ENCODE measurements at regions not wholly inside any gene's neighbourhood (a gene's known extent, or its start where the extent isn't known, plus 50 kb on each side); places are given as distances from the start of the nearest gene placed in this dataset.

DNA sequence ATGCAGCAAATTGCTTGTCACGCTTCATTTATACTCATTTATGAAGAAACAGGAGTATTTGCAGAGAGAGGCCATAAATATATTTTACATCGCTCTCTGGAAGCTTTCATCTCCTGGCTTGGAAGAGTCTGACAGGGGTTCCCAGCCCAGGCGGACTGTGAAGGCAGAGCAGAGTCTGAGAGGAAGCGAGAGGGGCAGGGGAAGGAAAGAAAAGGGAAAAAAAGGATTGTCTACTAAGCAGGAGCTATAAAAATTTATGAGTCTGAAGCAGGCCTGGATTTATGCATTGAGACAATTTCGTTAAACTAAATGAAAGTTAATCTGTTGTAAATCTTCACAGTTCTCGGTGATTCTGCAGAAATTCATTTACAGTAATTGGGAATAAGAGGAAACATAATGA lies 143.9 kb upstream of the GYPC start:
- TF ChIP-seq, protein P1, sequence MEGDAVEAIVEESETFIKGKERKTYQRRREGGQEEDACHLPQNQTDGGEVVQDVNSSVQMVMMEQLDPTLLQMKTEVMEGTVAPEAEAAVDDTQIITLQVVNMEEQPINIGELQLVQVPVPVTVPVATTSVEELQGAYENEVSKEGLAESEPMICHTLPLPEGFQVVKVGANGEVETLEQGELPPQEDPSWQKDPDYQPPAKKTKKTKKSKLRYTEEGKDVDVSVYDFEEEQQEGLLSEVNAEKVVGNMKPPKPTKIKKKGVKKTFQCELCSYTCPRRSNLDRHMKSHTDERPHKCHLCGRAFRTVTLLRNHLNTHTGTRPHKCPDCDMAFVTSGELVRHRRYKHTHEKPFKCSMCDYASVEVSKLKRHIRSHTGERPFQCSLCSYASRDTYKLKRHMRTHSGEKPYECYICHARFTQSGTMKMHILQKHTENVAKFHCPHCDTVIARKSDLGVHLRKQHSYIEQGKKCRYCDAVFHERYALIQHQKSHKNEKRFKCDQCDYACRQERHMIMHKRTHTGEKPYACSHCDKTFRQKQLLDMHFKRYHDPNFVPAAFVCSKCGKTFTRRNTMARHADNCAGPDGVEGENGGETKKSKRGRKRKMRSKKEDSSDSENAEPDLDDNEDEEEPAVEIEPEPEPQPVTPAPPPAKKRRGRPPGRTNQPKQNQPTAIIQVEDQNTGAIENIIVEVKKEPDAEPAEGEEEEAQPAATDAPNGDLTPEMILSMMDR (IDR thresholded peaks at IDR 0.05) = no peak
- no peak for DNase-seq
- Histone ChIP-seq H3K4me3 (no peak overlapping the region), H3K27ac (no peak overlapping the region), H3K9me3 (no peaks in the 10 kb centered on the region), H3K4me1 (no peaks in the 10 kb centered on the region), H3K36me3 (no peaks in the 10 kb centered on the region), H3K27me3 (no peaks in the 10 kb centered on the region)
- intact Hi-C loops (cut with DNase I) = no loop called here
- no peak for ATAC-seq

DNA sequence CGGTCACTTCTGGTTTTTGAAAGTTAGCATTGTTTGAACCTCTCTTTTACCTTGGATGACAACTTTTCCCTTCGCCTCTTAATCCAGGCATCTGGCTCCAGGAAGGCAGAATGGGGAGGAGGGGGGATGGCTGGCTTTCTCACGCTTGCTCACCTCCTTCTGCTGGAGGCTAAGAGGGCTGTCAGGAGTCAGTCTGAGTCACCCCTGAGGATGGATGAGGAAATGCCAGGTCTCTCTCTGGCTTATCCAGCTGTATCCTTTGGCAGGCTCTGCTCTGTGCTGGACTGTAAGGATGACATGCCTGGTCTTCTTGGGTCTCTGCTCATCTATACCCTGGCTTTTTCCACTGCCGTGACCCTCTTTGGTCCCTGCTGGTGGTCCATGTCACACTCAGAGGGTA lies 142.9 kb upstream of the GYPC start:
- Histone ChIP-seq H3K4me3 (no peak overlapping the region), H3K36me3 (no peaks in the 10 kb centered on the region), H3K9me3 (no peaks in the 10 kb centered on the region), H3K27ac (no peak overlapping the region), H3K4me1 (no peaks in the 10 kb centered on the region), H3K27me3 (no peaks in the 10 kb centered on the region)
- ATAC-seq = no peak
- TF ChIP-seq, protein P1 (IDR thresholded peaks at IDR 0.05) = no peak
- no peak for DNase-seq
- intact Hi-C loops (cut with DNase I) = no loop called here

DNA sequence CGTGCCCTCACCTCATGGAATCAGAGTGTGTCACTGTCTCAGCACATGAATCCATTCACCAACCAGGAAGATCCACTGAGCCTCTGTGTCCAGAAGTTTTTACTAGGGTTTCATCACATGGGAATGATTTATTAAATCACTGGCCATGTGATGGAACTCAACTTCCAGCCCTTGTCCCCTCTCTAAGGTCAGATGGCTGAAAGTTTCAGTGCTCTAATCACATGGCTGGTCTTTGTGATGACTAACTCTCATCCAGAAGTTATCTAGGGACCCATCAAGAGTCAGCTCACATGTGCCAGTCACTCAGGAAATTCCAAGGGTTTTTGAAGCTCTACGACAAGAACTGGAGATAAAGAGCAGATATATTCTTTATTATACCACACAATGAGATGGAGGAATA lies 140.5 kb upstream of the GYPC start:
- Histone ChIP-seq H3K27ac (no peak overlapping the region), H3K36me3 (no peaks in the 10 kb centered on the region), H3K9me3 (no peaks in the 10 kb centered on the region), H3K4me1 (no peaks in the 10 kb centered on the region), H3K4me3 (no peak overlapping the region), H3K27me3 (no peaks in the 10 kb centered on the region)
- DNase-seq = no peak
- TF ChIP-seq, protein P1 (IDR thresholded peaks at IDR 0.05) = no peak
- no peak for ATAC-seq
- intact Hi-C loops (cut with DNase I) = no loop called here

DNA sequence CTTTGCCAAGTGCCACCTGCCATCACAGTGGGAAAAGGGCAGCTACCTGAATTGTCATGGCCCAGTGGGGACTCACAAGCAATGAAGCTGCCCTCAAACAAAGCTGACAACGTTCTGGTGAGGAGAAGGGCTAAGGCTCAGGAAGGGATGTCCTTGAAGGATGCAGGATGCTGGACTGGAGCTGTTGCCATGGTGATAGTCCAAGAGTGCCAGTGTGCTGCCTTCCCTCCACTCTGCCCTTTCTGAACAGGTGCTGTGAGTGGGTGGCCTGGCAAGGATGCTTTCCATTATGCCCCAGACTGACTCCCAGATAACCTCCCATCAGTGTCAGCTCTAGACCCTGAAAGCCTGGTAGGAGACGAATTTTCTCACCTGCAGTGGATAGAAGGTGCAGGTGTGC lies 137.8 kb upstream of the GYPC start:
- TF ChIP-seq, protein P1 (IDR thresholded peaks at IDR 0.05) = no peak
- Histone ChIP-seq H3K4me1 (no peaks in the 10 kb centered on the region), H3K36me3 (no peaks in the 10 kb centered on the region), H3K27ac (no peak overlapping the region), H3K4me3 (no peak overlapping the region), H3K27me3 (no peaks in the 10 kb centered on the region), H3K9me3 (no peaks in the 10 kb centered on the region)
- intact Hi-C loops (cut with DNase I) = no loop called here
- no peak for DNase-seq
- no peak for ATAC-seq

- no peak overlapping the region for H3K4me3 ChIP-seq
- DNase-seq (no peak), ATAC-seq (peak; percentile 84)
- TF ChIP-seq, protein P1 (IDR thresholded peaks at IDR 0.05) = peak; percentile 58
- H3K4me1 ChIP-seq = no peaks in the 10 kb centered on the region
- H3K36me3 ChIP-seq = no peaks in the 10 kb centered on the region
- intact Hi-C loops (cut with DNase I) = no loop called here
- no peak overlapping the region for H3K27ac ChIP-seq
- no peaks in the 10 kb centered on the region for H3K27me3 ChIP-seq
- no peaks in the 10 kb centered on the region for H3K9me3 ChIP-seq
These were observed 128.0 kb upstream of the GYPC start for GRCh38 chr2:126527836-126528490.

DNA sequence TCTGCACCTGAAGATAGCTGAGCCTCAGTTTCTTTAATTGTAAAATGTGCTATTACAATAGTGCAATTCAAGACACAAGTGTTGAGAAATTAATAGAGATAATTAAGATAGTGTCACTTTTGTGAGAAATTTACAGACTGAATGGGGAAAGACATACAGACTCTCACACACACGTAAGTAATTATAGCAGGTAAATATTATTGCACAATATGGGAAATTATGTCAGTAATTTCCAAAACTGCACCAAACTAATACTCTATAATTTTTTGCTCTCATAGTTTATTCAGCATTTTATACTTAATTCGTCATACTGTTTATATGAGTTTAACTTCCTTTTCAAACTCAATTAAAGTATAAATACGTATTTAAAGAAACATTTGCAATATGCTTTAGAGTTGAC lies 124.9 kb upstream of the GYPC start:
- Histone ChIP-seq H3K4me1 (no peaks in the 10 kb centered on the region), H3K9me3 (no peaks in the 10 kb centered on the region), H3K36me3 (no peaks in the 10 kb centered on the region), H3K27ac (no peak overlapping the region), H3K27me3 (no peaks in the 10 kb centered on the region), H3K4me3 (no peak overlapping the region)
- ATAC-seq (no peak), DNase-seq (no peak)
- intact Hi-C loops (cut with DNase I) = no loop called here
- TF ChIP-seq, protein P1 (IDR thresholded peaks at IDR 0.05) = no peak

Data from upper lobe of right lung (tissue), 1 donor.